SK-N-SH (cell line): ENCODE measurements at regions not wholly inside any gene's neighbourhood (a gene's known extent, or its start where the extent isn't known, plus 50 kb on each side); places are given as distances from the start of the nearest gene placed in this dataset.

Source experiments
- CHD2 ChIP-seq: fragments of 150-350 bp; IDR thresholded peaks from 2 replicates; pipeline ENCODE4 v1.6.1; 2018; ENCODE audit warnings: low read length; ENCODE audit not compliant: partially characterized antibody
- FOXM1 ChIP-seq: IDR thresholded peaks from 2 replicates; pipeline ENCODE4 v1.4.0; 2012; ENCODE audit warnings: low read depth, mild to moderate bottlenecking
- GABPA ChIP-seq: IDR thresholded peaks from 2 replicates; pipeline ENCODE4 v1.4.0; 2012; ENCODE audit warnings: low read depth, mild to moderate bottlenecking
- MXI1 ChIP-seq: IDR thresholded peaks from 2 replicates; pipeline ENCODE4 v1.6.1; 2012; ENCODE audit warnings: mild to moderate bottlenecking, low read depth, low read length, improper control_type of control experiment
- PBX3 ChIP-seq: IDR thresholded peaks from 2 replicates; pipeline ENCODE4; 2012
- POLR2AphosphoS5 ChIP-seq: IDR thresholded peaks from 2 replicates; pipeline ENCODE4 v1.6.1; 2012; ENCODE audit warnings: low read depth, low read length
- RCOR1 ChIP-seq: fragments of 150-350 bp; IDR thresholded peaks from 2 replicates; pipeline ENCODE4 v1.6.1; 2017; ENCODE audit warnings: antibody characterized with exemption, low read length
- RFX5 ChIP-seq: IDR thresholded peaks from 2 replicates; pipeline ENCODE4 v1.6.1; 2012; ENCODE audit warnings: mild to moderate bottlenecking, improper control_type of control experiment, low read length
- SIN3A ChIP-seq: IDR thresholded peaks from 2 replicates; pipeline ENCODE4 v1.6.1; 2012; ENCODE audit warnings: low read depth, mild to moderate bottlenecking, low read length, moderate library complexity, borderline replicate concordance
- SMC3 ChIP-seq: IDR thresholded peaks from 2 replicates; pipeline ENCODE4 v1.6.1; 2012; ENCODE audit warnings: low read depth, low read length, improper control_type of control experiment
- TCF12 ChIP-seq: IDR thresholded peaks from 2 replicates; pipeline ENCODE4 v1.4.0; 2012
- USF2 ChIP-seq: fragments of 150-350 bp; IDR thresholded peaks from 2 replicates; pipeline ENCODE4 v1.6.1; 2017; ENCODE audit warnings: antibody characterized with exemption, low read length, low read depth, borderline replicate concordance
- ZBTB33 ChIP-seq: IDR thresholded peaks from 2 replicates; pipeline ENCODE4 v1.4.0; 2012; ENCODE audit warnings: low read depth, borderline replicate concordance
- TF ChIP-seq, protein P1 (sequence below): fragments of 200-600 bp; sonication (generic); IDR thresholded peaks from 2 replicates; pipeline ENCODE4 v1.6.1; 2017; ENCODE audit warnings: antibody characterized with exemption, mild to moderate bottlenecking, moderate library complexity

DNA sequence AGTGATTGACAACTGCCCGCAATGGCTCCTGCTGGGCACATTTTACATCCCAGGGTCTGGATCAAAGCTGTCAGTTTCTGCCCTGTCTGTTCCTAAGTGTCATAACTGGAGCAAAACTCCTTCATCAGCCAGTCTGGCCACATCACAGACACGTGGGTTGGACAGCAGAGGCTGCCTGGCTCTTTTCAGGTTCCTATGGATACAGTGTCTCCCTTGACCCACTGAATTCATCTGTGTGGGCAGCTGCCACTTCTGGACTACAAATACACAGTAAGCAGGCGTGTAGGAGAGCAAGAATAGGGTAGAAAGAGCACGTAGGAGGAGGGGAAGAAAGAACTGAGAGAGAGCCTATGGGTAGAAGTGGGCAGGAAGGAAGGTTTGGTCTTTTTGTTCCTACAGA is 238.0 kb downstream of the ENC1 start:
- TF ChIP-seq TCF12 (no peak), USF2 (no peak), SMC3 (no peak), SIN3A (no peak), MXI1 (no peak), RFX5 (no peak), PBX3 (no peak), FOXM1 (no peak), POLR2AphosphoS5 (no peak), ZBTB33 (no peak), RCOR1 (no peak), CHD2 (no peak), GABPA (no peak)
- TF ChIP-seq, protein P1, sequence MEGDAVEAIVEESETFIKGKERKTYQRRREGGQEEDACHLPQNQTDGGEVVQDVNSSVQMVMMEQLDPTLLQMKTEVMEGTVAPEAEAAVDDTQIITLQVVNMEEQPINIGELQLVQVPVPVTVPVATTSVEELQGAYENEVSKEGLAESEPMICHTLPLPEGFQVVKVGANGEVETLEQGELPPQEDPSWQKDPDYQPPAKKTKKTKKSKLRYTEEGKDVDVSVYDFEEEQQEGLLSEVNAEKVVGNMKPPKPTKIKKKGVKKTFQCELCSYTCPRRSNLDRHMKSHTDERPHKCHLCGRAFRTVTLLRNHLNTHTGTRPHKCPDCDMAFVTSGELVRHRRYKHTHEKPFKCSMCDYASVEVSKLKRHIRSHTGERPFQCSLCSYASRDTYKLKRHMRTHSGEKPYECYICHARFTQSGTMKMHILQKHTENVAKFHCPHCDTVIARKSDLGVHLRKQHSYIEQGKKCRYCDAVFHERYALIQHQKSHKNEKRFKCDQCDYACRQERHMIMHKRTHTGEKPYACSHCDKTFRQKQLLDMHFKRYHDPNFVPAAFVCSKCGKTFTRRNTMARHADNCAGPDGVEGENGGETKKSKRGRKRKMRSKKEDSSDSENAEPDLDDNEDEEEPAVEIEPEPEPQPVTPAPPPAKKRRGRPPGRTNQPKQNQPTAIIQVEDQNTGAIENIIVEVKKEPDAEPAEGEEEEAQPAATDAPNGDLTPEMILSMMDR = no peak
